ENCODE measurements at regions not wholly inside any gene's neighbourhood (a gene's known extent, or its start where the extent isn't known, plus 50 kb on each side); places are given as distances from the start of the nearest gene placed in this dataset.

- H3K36me3 ChIP-seq (ENCODE audit: control insufficient read depth in 4 of 4, insufficient read depth in 4 of 4, low read length in 4 of 4), result no peaks in the 10 kb centered on the region
- no peak overlapping the region for H3K27ac ChIP-seq (ENCODE audit: low read depth in 1 of 2, low read length in 1 of 2)
- no peaks in the 10 kb centered on the region for H3K9me3 ChIP-seq (ENCODE audit: control insufficient read depth in 4 of 4, insufficient read depth in 3 of 4, low read length in 3 of 4)
- peak in 2 of 3 donors; percentile 16 to 38 for DNase-seq
- ATAC-seq (ENCODE audit: insufficient read depth, low FRiP score), result no peak
- H3K27me3 ChIP-seq (ENCODE audit: control insufficient read depth in 3 of 3, insufficient read depth in 3 of 3, low read length in 2 of 3), result peaks cover 0 to 16% (median 8%) of the 10 kb centered on the region in 3 donors
- H3K9ac ChIP-seq (ENCODE audit: insufficient read depth in 1 of 2, low read length in 2 of 2), result no peak overlapping the region
- TF ChIP-seq CTCF (IDR thresholded peaks at IDR 0.05; ENCODE audit: control extremely low read depth, extremely low read depth), result no peak
- peaks cover 0 to 7% (median 2%) of the 10 kb centered on the region in 5 donors for H3K4me1 ChIP-seq (ENCODE audit: control insufficient read depth in 5 of 5, insufficient read depth in 5 of 5, low read length in 5 of 5)
- H3K4me3 ChIP-seq, result no peak overlapping the region
- 17 to 26% methylated on average over 9 of the region's 9 CpGs for WGBS, 2 donors
These were observed 51.3 kb upstream of the KCNA1 start for GRCh38 chr12:4858386-4858785.

- Histone ChIP-seq H3K27ac (ENCODE audit: low read depth in 1 of 2, low read length in 1 of 2) (no peak overlapping the region), H3K4me1 (ENCODE audit: control insufficient read depth in 5 of 5, insufficient read depth in 5 of 5, low read length in 5 of 5) (peaks cover 0 to 7% (median 2%) of the 10 kb centered on the region in 5 donors), H3K27me3 (ENCODE audit: control insufficient read depth in 3 of 3, insufficient read depth in 3 of 3, low read length in 2 of 3) (peaks cover 0 to 21% (median 8%) of the 10 kb centered on the region in 3 donors), H3K36me3 (ENCODE audit: control insufficient read depth in 4 of 4, insufficient read depth in 4 of 4, low read length in 4 of 4) (no peaks in the 10 kb centered on the region), H3K9ac (ENCODE audit: insufficient read depth in 1 of 2, low read length in 2 of 2) (no peak overlapping the region), H3K4me3 (no peak overlapping the region), H3K9me3 (ENCODE audit: control insufficient read depth in 4 of 4, insufficient read depth in 3 of 4, low read length in 3 of 4) (no peaks in the 10 kb centered on the region)
- TF ChIP-seq CTCF (IDR thresholded peaks at IDR 0.05; ENCODE audit: control extremely low read depth, extremely low read depth), result no peak
- DNase-seq (no peak), ATAC-seq (ENCODE audit: insufficient read depth, low FRiP score) (no peak)
- 81 to 92% methylated on average over 8 of the region's 8 CpGs for WGBS, 2 donors
These were observed 50.1 kb upstream of the KCNA1 start for GRCh38 chr12:4859478-4860210.

Measured in lung (tissue), 11 donors.